ENCODE measurements at regions not wholly inside any gene's neighbourhood (a gene's known extent, or its start where the extent isn't known, plus 50 kb on each side); places are given as distances from the start of the nearest gene placed in this dataset.

- Histone ChIP-seq H3K4me3 (no peak overlapping the region), H3K27ac (no peak overlapping the region), H3K36me3 (no peaks in the 10 kb centered on the region), H3K9me3 (ENCODE audit: low read depth) (no peaks in the 10 kb centered on the region), H3K4me1 (ENCODE audit: low read depth) (peaks cover 21% of the 10 kb centered on the region), H3K27me3 (no peaks in the 10 kb centered on the region)
- no peak for DNase-seq (ENCODE audit: low read depth in 1 of 2, low spot score in 1 of 2)
- TF ChIP-seq, protein P1, sequence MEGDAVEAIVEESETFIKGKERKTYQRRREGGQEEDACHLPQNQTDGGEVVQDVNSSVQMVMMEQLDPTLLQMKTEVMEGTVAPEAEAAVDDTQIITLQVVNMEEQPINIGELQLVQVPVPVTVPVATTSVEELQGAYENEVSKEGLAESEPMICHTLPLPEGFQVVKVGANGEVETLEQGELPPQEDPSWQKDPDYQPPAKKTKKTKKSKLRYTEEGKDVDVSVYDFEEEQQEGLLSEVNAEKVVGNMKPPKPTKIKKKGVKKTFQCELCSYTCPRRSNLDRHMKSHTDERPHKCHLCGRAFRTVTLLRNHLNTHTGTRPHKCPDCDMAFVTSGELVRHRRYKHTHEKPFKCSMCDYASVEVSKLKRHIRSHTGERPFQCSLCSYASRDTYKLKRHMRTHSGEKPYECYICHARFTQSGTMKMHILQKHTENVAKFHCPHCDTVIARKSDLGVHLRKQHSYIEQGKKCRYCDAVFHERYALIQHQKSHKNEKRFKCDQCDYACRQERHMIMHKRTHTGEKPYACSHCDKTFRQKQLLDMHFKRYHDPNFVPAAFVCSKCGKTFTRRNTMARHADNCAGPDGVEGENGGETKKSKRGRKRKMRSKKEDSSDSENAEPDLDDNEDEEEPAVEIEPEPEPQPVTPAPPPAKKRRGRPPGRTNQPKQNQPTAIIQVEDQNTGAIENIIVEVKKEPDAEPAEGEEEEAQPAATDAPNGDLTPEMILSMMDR (IDR thresholded peaks at IDR 0.05; ENCODE audit: low read depth, low read length) = no peak
Observed at GRCh38 chr16:85216522-85217375, 104.5 kb upstream of the CIBAR2 start.

DNA sequence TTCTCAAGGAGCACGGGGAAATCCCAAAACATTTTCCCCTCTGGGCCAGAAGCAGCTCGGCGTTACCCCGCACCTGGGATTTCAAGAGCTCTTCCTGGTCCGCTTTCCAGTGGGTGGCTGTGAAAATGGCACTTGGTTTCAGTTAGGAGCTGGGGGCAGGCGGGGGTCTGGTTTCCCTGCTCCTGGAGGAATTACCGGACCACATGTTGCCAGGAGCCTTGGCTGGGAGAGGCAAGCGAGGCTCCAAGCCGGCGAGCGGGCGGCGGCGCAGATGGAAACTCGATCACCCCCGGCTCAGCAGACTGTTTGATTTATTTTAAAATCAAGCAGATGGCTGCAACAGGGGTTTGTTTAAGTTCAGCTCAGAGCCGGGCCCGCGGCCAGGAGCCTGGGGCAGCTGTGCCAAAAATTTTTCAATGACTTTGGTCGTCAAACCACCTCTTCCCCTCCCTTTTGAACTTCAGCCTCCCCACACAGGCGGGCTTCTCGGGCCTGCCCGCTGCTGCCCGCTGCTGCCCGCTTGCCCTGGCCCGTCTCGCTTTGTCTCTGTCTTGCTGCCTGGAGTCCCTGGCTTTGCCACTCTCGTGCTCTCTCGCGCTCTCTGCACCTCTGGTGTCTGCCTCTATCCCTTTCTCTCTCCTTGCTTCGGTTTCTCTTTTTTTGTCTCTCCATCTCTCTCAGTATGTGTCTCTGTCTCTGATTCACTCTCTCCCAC is 108.0 kb upstream of the CIBAR2 start:
- Histone ChIP-seq H3K36me3 (no peaks in the 10 kb centered on the region), H3K9me3 (ENCODE audit: low read depth) (no peaks in the 10 kb centered on the region), H3K27me3 (no peaks in the 10 kb centered on the region), H3K27ac (peak overlapping the region; percentile 57), H3K4me3 (no peak overlapping the region), H3K4me1 (ENCODE audit: low read depth) (peaks cover 24% of the 10 kb centered on the region)
- TF ChIP-seq, protein P1 (IDR thresholded peaks at IDR 0.05; ENCODE audit: low read depth, low read length) = no peak
- DNase-seq (ENCODE audit: low read depth in 1 of 2, low spot score in 1 of 2) = peak in 1 of 2 donors; percentile 84

DNA sequence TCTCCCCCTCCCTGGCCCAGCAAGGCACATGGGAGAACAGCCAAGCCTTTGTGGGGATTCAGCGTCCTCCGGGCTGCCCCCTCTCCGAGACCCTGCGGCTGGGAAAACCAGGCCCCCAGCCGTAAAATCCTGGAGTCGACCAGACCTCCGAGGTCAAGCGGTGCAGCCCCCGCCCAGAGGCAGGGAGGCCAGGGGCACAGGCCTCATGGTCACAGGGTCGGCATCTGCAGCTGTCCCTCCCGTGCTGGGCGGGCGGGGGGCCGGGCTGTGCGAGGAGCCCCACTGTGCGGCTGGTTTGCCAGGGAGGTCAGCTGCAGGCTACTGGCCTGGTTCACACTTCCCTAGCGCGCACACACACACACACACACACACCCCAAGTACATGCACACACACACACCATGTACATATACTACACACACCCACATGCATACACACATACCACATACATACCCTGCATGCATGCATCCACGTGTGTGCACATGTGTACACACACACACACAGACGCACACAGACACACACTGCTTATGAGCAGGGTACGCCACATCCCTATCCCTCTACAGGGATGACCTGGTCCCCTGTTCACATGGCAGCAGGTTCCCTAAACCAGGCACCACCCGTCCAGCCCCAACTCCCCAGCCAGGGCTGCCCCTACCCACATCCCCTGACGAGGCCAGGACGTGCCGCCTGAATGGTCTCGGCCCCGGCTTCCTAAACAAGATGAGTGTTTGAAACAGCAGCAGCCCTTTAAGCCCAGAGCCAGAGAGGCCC is 108.9 kb upstream of the CIBAR2 start:
- Histone ChIP-seq H3K4me1 (ENCODE audit: low read depth) (peaks cover 17% of the 10 kb centered on the region), H3K27me3 (no peaks in the 10 kb centered on the region), H3K9me3 (ENCODE audit: low read depth) (no peaks in the 10 kb centered on the region), H3K27ac (peak overlapping the region; percentile 57), H3K36me3 (no peaks in the 10 kb centered on the region), H3K4me3 (no peak overlapping the region)
- TF ChIP-seq, protein P1 (IDR thresholded peaks at IDR 0.05; ENCODE audit: low read depth, low read length) = no peak
- DNase-seq (ENCODE audit: low read depth in 1 of 2, low spot score in 1 of 2) = no peak

GRCh38 chr16:85221771-85222154 is 109.5 kb upstream of the CIBAR2 start:
- Histone ChIP-seq H3K36me3 (no peaks in the 10 kb centered on the region), H3K27ac (no peak overlapping the region), H3K9me3 (ENCODE audit: low read depth) (no peaks in the 10 kb centered on the region), H3K4me1 (ENCODE audit: low read depth) (peaks cover 17% of the 10 kb centered on the region), H3K27me3 (no peaks in the 10 kb centered on the region), H3K4me3 (no peak overlapping the region)
- TF ChIP-seq, protein P1 (IDR thresholded peaks at IDR 0.05; ENCODE audit: low read depth, low read length) = no peak
- DNase-seq (ENCODE audit: low read depth in 1 of 2, low spot score in 1 of 2) = no peak

DNA sequence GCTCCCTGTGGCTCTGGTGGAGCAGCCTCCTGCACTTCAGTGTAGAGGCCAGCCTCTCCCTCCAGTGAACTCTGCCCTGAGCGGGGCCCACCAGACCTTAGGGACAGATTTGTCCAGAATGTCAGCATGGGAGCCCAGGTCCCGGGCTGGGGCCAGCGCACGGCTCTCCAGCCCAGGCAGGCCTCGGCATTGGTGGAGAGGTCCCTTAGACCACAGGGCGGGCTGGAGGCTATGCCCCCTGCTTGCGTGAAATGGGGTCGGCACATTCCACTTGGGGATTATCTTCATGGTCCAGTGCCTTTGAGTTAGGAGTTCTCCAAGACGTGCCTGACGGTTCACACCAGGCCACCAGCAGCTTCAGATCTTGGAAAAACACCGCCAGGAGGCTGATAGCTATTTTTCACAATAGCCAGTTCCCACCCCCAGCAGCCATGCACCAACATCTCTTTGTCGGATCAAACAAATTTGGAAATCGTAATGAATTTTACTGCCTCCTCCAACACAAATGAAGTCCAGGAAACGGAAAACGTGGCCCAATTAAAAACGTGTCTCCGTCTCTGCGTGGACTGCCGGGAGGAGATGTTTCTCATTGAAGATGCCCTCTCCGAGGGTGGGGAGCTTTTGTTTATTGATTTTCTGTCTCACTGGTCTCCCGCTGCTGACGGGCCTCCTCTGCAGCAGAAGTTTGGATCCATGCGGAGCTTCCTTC is 110.0 kb upstream of the CIBAR2 start:
- no peaks in the 10 kb centered on the region for H3K9me3 ChIP-seq (ENCODE audit: low read depth)
- peaks cover 18% of the 10 kb centered on the region for H3K4me1 ChIP-seq (ENCODE audit: low read depth)
- TF ChIP-seq, protein P1 (IDR thresholded peaks at IDR 0.05; ENCODE audit: low read depth, low read length) = no peak
- H3K4me3 ChIP-seq = no peak overlapping the region
- no peaks in the 10 kb centered on the region for H3K36me3 ChIP-seq
- DNase-seq (ENCODE audit: low read depth in 1 of 2, low spot score in 1 of 2) = no peak
- H3K27ac ChIP-seq = no peak overlapping the region
- H3K27me3 ChIP-seq = no peaks in the 10 kb centered on the region
